ENCODE measurements at regions not wholly inside any gene's neighbourhood (a gene's known extent, or its start where the extent isn't known, plus 50 kb on each side); places are given as distances from the start of the nearest gene placed in this dataset.
"Not testable (repeated sequence)": the region's sequence is repeated elsewhere in the genome, so short reads cannot be mapped to it uniquely, and the experiment has no call there.

GRCh38 chr2:53096351-53096750, 671.3 kb upstream of the CHAC2 start:
- DNase-seq = no peak

GRCh38 chr2:53095664-53096063, 671.9 kb upstream of the CHAC2 start:
- no peak for DNase-seq

- no peak for DNase-seq
Measured at GRCh38 chr2:53095227-53095626, 672.4 kb upstream of the CHAC2 start.

- no peak for DNase-seq
Measured at GRCh38 chr2:53093355-53093754, 674.2 kb upstream of the CHAC2 start.

GRCh38 chr2:53091183-53091582, 676.4 kb upstream of the CHAC2 start:
- no peak for DNase-seq

- no peak for DNase-seq
Measured at GRCh38 chr2:53087874-53088461, 679.6 kb upstream of the CHAC2 start.

- DNase-seq = no peak
Measured at GRCh38 chr2:53087262-53087873, 680.2 kb upstream of the CHAC2 start.

- DNase-seq = no peak
Measured at GRCh38 chr2:53077413-53077812, 690.2 kb upstream of the CHAC2 start.

GRCh38 chr2:53075760-53076159, 691.8 kb upstream of the CHAC2 start:
- no peak for DNase-seq

GRCh38 chr2:53067533-53067932, 700.1 kb upstream of the CHAC2 start:
- no peak for DNase-seq

- DNase-seq = no peak
Measured at GRCh38 chr2:53067056-53067455, 700.5 kb upstream of the CHAC2 start.

GRCh38 chr2:53064154-53064553, 703.5 kb upstream of the CHAC2 start:
- no peak for DNase-seq

- no peak for DNase-seq
Measured at GRCh38 chr2:53058526-53058925, 709.1 kb upstream of the CHAC2 start.

GRCh38 chr2:53053937-53054336, 713.7 kb upstream of the CHAC2 start:
- no peak for DNase-seq

- no peak for DNase-seq
Measured at GRCh38 chr2:53051157-53051556, 716.4 kb upstream of the CHAC2 start.

- no peak for DNase-seq
Measured at GRCh38 chr2:53040536-53041229, 726.9 kb upstream of the CHAC2 start.

GRCh38 chr2:53036196-53036595, 731.4 kb upstream of the CHAC2 start:
- DNase-seq = no peak

- no peak for DNase-seq
Measured at GRCh38 chr2:53035153-53035552, 732.5 kb upstream of the CHAC2 start.

- no peak for DNase-seq
Measured at GRCh38 chr2:53033411-53033810, 734.2 kb upstream of the CHAC2 start.

- no peak for DNase-seq
Measured at GRCh38 chr2:53028746-53029423, 738.7 kb upstream of the CHAC2 start.

- no peak for DNase-seq
Measured at GRCh38 chr2:53028225-53028624, 739.4 kb upstream of the CHAC2 start.

- not testable (repeated sequence) for DNase-seq
Measured at GRCh38 chr2:53022248-53022647, 745.4 kb upstream of the CHAC2 start.

- no peak for DNase-seq
Measured at GRCh38 chr2:53021828-53022227, 745.8 kb upstream of the CHAC2 start.

GRCh38 chr2:53021292-53021691, 746.3 kb upstream of the CHAC2 start:
- DNase-seq = no peak
